ENCODE measurements at regions not wholly inside any gene's neighbourhood (a gene's known extent, or its start where the extent isn't known, plus 50 kb on each side); places are given as distances from the start of the nearest gene placed in this dataset.

GRCh38 chr1:47515164-47515789 lies 77.4 kb downstream of the FOXD2 start:
- Histone ChIP-seq H3K9me3 (ENCODE audit: control insufficient read depth, insufficient read depth, low read length) (no peaks in the 10 kb centered on the region; the same call in 1 of the 2 replicates), H3K27me3 (ENCODE audit: control insufficient read depth, insufficient read depth, low read length) (peaks cover 5% of the 10 kb centered on the region)
- CTCF ChIA-PET = no interaction called here

DNA sequence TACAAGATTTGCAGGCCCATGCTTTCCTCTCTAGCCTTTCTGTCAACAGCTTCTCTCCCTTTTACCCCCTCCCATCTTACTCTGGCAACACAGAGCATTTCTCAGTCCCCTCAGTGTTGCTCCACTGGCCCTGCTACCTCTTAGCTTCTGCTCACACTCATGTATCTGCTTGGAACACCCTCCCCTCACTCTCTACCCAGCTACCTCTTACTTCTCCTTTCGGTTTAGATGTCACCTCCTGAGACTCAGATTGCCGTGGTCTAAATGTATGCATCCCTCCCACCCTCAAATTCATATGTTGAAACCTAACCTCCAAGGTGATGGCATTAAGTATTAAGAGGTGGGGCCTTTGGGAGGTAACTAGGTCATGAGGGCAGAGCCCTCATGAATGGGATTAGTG lies 80.1 kb downstream of the FOXD2 start:
- Histone ChIP-seq H3K27me3 (ENCODE audit: control insufficient read depth, insufficient read depth, low read length) (peaks cover 4% of the 10 kb centered on the region), H3K4me3 (ENCODE audit: low read depth, low read length) (no peak overlapping the region), H3K27ac (ENCODE audit: low read depth, low read length) (no peak overlapping the region), H3K9me3 (ENCODE audit: control insufficient read depth, insufficient read depth, low read length) (no peaks in the 10 kb centered on the region; the same call in 1 of the 2 replicates)
- ChIA-PET CTCF (interaction anchor here (1.0 to 2.2 kb wide), 2 partner anchors 10 to 81 kb away, joined by 3 to 5 read pairs; no protein-coding TSS in a partner anchor), POLR2A (no interaction called here)
- DNase-seq (ENCODE audit: low read depth, low spot score) = no peak
- TF ChIP-seq, protein P1, sequence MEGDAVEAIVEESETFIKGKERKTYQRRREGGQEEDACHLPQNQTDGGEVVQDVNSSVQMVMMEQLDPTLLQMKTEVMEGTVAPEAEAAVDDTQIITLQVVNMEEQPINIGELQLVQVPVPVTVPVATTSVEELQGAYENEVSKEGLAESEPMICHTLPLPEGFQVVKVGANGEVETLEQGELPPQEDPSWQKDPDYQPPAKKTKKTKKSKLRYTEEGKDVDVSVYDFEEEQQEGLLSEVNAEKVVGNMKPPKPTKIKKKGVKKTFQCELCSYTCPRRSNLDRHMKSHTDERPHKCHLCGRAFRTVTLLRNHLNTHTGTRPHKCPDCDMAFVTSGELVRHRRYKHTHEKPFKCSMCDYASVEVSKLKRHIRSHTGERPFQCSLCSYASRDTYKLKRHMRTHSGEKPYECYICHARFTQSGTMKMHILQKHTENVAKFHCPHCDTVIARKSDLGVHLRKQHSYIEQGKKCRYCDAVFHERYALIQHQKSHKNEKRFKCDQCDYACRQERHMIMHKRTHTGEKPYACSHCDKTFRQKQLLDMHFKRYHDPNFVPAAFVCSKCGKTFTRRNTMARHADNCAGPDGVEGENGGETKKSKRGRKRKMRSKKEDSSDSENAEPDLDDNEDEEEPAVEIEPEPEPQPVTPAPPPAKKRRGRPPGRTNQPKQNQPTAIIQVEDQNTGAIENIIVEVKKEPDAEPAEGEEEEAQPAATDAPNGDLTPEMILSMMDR (IDR thresholded peaks at IDR 0.05; ENCODE audit: low read depth, low read length) = no peak

More at GRCh38 chr1:47515164-47515789, 77.4 kb downstream of the FOXD2 start:
- TF ChIP-seq, protein P1 (IDR thresholded peaks at IDR 0.05; ENCODE audit: low read depth, low read length) = no peak
- DNase-seq (ENCODE audit: low read depth, low spot score) = no peak
- no peak overlapping the region for H3K4me3 ChIP-seq (ENCODE audit: low read depth, low read length)
- H3K27ac ChIP-seq (ENCODE audit: low read depth, low read length) = peak overlapping the region; percentile 11
- POLR2A ChIA-PET = no interaction called here

- DNase-seq (ENCODE audit: low read depth, low spot score) = no peak
- ChIA-PET CTCF (interaction anchor here (2.2 kb wide), 1 partner anchor 83 kb away, joined by 5 read pairs; no protein-coding TSS in a partner anchor), POLR2A (no interaction called here)
- Histone ChIP-seq H3K27me3 (ENCODE audit: control insufficient read depth, insufficient read depth, low read length) (peaks cover 7% of the 10 kb centered on the region), H3K4me3 (ENCODE audit: low read depth, low read length) (no peak overlapping the region), H3K27ac (ENCODE audit: low read depth, low read length) (no peak overlapping the region), H3K9me3 (ENCODE audit: control insufficient read depth, insufficient read depth, low read length) (no peaks in the 10 kb centered on the region)
- TF ChIP-seq, protein P1 (IDR thresholded peaks at IDR 0.05; ENCODE audit: low read depth, low read length) = no peak
Measured at GRCh38 chr1:47519491-47519890, 81.6 kb downstream of the FOXD2 start.

- no peak for DNase-seq (ENCODE audit: low read depth, low spot score)
- CTCF ChIA-PET = interaction anchor here (2.2 kb wide), 1 partner anchor 84 kb away, joined by 5 read pairs; no protein-coding TSS in a partner anchor
- H3K27ac ChIP-seq (ENCODE audit: low read depth, low read length) = no peak overlapping the region
Measured at GRCh38 chr1:47519971-47520370, 82.1 kb downstream of the FOXD2 start.

More at GRCh38 chr1:47519971-47520370, 82.1 kb downstream of the FOXD2 start:
- POLR2A ChIA-PET = no interaction called here
- TF ChIP-seq, protein P1 (IDR thresholded peaks at IDR 0.05; ENCODE audit: low read depth, low read length) = no peak
- Histone ChIP-seq H3K9me3 (ENCODE audit: control insufficient read depth, insufficient read depth, low read length) (no peaks in the 10 kb centered on the region), H3K4me3 (ENCODE audit: low read depth, low read length) (no peak overlapping the region), H3K27me3 (ENCODE audit: control insufficient read depth, insufficient read depth, low read length) (peaks cover 7% of the 10 kb centered on the region)
